ENCODE measurements at regions not wholly inside any gene's neighbourhood (a gene's known extent, or its start where the extent isn't known, plus 50 kb on each side); places are given as distances from the start of the nearest gene placed in this dataset.

DNA sequence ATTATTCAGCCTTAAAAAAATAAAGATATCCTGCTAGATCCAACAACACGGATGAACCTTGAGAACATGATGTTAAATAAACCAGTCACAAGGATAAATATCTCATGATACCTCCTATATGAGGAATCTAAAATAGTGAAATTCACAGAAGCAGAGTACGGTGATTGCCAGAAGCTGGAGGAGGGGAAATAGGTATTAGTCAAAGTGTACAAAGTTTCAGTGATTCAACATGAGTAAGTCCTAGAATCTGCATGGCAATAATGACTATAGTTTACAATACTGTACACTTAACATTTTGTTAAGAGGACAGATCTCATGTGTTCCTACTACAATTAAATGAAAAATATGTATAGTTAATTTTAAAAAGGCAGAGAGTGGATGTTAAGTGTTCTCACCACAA is 206.6 kb upstream of the SLC10A2 start:
- DNase-seq (ENCODE audit: low spot score) = no peak

DNA sequence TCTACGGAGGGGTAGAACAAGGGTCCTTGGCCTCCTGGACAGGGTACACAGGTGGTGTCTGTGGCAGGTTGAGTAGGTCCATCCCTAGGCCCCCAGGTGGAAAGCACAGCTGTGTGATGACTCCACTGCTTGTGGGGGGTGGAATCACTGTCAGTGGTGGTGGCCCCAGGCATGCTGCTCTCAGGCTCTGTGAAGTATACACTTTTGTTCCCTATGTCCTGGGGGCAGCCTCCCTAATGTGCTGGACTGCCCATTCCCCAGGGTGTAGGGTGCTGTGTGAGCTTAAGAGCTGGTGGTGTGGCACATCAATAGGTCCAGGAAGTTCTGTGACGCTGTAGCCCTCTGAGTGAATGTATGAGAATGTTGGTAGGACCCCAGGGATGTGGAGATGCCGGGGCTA is 197.2 kb upstream of the SLC10A2 start:
- DNase-seq (ENCODE audit: low spot score) = no peak

DNA sequence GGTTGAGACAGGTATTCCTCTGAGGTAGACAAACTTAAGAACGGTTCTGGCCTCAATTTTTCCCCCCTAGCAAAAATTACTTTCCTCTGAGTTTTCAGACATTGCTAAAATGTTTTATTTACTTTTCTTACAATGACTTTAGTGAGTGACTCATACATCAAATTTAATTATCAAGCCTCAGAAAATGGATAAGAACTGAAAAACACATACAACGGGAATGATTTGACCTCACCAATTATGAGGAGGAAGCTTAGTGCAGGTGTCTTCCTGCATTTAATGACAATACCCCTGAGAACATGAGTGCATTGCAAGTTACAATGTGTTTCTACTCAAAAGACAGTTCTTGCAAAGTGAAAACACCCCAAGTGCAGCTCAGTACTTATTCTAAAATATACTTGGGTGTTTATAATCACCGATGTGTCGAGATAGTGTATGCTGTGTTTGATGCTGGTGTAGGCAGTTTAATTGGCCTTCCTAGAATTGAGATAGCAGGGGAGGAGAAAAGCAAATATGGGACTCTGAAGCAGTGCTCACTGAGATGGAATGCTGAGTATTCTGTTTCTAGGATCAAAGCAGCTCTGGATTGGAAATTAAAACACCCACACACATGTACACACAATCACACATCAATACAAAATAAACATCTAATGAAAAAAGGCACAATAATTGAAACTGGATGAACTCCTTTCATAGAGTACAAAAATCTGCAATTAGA is 189.5 kb upstream of the SLC10A2 start:
- DNase-seq (ENCODE audit: low spot score) = no peak

DNA sequence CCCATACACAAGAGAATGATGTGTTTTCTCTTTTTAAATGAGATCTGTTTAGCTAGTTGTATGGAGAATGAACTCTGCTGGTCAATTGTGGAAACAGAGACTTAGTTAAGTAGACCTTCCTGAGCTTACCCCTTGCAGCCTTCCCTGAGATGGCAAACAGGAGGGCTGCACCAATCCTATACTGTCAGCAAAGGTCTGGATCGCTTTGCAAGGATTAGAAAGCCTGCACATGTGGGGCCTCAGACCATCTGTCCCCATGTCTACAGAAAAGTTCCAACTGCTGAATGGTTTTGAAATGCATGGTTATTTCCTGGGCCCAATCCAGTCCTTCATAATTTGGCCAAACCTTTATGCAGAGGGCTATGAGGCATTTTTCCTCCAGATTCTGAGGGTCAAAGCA is 183.9 kb upstream of the SLC10A2 start:
- no peak for DNase-seq (ENCODE audit: low spot score)

DNA sequence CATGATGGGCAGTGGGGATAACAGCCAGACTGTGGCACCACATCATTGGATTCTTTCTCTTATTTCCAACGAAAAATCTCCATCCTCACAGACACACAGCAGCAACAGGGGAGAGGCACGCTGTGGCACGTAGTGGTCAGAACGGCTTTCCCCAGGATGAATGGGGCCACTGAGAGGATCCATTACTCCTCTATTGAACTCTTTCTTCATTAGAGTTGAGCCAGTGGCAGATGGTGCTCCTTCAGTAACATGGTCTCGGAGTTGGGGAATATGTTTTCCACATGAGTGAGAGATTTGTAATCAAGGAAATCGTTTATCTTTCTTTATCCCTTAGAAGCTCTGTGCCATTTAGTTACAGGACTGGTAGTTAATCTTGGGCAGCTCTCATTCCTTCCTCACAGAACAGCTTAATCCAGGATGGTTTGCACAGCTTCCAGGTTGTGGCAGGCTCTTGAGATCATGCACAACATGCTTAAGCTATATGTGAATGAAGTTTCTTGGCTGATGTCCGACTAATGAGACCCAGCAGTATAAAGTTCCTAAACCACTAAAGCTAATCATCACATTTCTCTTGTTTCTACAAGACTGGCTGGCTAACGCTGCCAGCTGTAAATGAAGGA is 180.5 kb upstream of the SLC10A2 start:
- DNase-seq (ENCODE audit: low spot score) = no peak

DNA sequence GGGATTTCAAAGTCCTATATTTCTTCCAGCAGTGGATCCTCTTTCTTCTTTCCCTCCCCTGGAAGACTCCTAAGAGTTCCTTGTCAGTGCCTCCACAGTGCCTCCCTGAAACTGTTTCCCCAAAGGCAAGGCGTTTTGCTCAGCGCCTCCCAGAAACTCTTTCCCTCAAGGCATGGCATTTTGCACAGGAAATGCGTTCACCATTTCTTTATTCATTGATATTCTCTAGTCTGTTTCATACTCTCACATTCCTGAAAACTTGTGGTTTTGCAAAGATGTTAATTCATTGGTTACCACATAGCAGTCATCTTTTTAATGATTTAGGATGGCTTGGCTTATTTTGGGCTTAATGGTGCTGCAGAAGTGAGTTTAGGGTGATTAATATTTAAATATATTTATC is 177.3 kb upstream of the SLC10A2 start:
- no peak for DNase-seq (ENCODE audit: low spot score)

DNA sequence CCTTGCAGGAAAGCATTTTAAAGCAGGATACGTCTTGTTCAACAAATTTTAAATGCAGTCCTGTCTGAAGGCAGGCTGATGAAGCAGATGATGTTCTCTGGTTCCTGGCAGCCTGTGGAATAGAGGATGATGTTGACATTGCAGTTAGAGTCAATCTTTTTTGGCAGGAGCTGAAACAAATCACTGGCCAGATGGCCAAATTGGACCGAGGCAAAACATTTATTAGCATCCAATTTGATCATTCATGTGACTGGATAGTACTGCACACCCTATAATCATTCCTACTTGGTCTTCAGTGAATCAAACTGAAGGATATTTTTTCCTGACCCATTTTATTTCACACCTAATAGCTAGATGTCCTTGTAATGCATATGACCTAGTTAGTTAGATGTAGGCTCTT is 172.2 kb upstream of the SLC10A2 start:
- DNase-seq (ENCODE audit: low spot score) = no peak

DNA sequence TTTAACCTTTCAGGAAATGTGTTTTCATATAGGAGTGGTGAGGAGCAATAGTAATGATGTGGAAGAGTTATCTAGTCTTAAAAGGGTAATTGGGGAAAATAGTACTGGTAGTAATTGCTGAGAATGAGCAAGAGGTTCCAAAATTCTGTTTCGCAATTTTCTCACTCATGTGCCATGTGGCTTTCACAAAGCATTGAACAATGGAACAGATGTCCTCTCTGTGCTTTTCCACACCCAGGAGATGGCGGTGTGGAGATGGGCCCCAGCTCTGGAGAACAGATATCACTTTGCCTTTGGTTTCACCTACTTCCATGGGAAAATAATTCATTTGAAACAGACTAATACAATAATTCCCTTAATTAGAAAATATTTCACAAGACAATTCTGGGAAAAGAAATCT is 170.0 kb upstream of the SLC10A2 start:
- no peak for DNase-seq (ENCODE audit: low spot score)

DNA sequence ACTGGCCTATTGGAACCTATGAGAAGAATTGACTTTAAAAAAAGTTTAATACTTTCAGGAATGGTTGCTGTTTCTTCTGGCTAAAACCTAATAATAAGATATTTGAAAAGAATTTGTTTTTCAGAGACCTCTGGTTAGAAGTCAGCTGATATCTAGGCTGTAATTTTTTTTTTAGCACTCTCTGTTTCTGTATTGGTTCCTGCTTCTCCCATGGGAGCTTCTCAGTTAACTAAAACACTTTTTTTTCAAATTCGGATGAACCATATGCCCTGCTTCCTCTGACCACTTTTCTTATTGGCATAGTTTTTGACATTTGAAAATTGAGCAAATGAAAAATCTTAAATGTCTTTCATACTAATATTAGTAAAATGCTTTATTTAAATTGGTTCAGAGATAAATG is 163.5 kb upstream of the SLC10A2 start:
- DNase-seq (ENCODE audit: low spot score) = no peak

DNA sequence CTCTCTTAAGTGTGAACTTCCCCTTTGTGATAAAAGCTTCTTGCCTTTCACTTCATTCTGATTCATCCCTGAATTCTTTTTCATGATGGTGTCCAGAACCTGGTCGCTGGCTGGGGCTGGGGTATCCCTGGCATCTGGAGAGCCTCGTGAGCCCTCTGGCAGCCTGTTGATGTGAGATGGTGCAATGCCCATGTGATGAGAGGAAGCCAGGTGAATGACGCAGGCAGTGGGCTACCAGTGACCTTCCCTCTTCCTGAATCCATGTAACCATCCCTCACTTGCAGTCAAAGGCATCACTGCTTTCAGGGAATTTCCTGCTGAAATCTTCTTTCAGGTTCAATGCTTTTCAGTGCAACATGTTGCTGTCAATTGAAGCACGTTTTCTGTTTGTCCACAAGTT is 158.6 kb upstream of the SLC10A2 start:
- DNase-seq (ENCODE audit: low spot score) = no peak

DNA sequence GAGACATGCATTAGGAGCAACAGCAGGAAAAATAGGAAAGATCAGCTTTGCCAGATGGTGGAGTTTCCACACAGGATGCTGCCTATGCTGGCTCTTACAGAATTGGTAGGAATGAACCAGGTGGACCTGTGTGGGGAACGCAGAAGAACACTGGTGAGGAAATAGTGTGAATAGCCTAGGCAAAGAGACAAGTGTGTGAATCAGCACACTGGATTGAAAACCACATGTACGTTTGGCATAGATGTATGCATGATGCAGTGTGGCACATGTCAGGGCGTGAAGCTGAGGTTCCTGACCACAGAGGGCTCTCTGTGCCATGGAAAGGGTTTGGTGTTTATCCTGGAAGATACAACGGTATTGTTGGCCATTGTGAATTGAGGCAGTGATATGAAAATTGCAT is 156.5 kb upstream of the SLC10A2 start:
- no peak for DNase-seq (ENCODE audit: low spot score)

DNA sequence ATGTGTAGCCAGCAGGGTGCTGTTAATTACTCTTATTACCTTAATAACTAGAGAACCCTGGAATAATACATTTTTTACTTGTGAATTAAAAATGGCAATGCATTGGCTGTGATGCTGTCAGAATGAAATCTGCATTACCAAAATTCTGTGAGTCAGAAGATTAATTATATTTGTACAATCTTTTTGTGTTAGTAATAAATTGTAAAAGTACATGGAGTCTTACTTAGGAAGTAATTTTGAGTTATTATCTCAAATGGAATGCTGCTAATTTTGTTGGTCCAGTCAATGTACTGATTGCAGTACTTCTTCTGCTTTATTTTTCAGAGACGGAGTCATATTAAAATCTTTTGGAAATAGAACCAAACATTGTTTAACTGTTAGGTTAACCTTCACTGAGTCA is 152.0 kb upstream of the SLC10A2 start:
- DNase-seq (ENCODE audit: low spot score) = no peak

DNA sequence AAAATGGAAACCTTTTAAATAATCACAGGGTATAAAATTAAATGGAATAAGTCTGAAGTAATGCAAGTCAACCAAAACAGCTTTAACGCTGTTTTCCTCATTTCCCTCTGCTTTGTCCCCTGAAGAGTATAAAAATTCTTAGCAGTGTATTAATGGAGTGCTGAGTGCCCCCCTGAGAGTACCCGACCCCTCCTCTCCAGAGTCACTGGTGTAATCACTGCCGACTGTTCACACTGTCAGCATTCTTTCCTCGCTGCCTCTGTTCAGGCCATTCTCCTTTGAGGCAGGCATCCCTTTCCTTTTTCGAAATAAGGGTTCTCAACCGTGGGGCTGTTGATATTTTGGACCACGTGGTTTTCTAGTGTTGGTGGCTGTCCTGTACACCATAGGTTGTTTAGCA is 146.9 kb upstream of the SLC10A2 start:
- no peak for DNase-seq (ENCODE audit: low spot score)

DNA sequence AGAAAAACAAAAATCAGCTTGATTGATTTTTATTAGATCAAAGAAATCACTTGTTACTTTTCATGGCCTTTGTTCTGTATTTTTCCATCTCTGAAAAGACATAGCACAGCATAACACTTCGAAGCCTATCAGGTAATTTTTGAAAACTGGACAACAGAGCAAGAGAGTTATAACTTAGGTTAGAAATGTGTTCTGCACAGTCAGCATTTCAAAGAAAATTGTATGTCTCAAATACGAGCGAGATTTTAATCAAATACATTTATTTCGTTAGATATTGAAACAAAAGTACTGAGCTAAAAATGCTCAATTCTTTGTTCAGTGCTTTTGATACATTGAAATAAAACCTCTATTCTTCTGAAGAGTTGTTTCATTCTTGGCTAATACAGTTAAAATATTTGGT is 144.1 kb upstream of the SLC10A2 start:
- no peak for DNase-seq (ENCODE audit: low spot score)

DNA sequence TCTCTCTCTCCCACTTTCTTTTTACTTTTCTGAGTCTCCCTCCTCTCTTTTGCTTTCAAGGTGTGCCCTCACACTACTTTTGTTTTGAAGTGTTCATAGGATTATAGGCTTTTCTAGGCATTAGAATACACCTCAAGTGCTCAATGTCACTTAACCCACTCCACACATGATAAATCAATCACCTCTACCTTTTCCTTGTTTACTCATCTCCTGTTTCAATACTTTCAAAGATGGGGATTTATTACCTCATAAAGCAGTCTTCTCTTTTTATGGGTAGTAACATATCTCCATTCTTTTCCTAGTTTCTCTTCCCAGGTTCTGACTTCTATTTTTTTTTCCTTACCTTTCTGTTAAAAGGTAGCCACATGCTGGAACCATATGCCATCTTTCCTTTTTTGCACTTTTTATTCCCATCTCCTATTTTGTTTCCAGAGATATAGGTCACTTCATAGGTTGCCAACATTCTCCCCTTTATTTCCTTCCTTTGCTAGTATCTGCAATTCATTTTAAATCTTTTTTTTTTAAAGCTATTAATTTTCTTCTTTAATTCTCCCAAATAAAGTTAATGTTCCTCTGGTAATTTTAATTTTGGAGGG is 137.6 kb upstream of the SLC10A2 start:
- DNase-seq (ENCODE audit: low spot score) = no peak

DNA sequence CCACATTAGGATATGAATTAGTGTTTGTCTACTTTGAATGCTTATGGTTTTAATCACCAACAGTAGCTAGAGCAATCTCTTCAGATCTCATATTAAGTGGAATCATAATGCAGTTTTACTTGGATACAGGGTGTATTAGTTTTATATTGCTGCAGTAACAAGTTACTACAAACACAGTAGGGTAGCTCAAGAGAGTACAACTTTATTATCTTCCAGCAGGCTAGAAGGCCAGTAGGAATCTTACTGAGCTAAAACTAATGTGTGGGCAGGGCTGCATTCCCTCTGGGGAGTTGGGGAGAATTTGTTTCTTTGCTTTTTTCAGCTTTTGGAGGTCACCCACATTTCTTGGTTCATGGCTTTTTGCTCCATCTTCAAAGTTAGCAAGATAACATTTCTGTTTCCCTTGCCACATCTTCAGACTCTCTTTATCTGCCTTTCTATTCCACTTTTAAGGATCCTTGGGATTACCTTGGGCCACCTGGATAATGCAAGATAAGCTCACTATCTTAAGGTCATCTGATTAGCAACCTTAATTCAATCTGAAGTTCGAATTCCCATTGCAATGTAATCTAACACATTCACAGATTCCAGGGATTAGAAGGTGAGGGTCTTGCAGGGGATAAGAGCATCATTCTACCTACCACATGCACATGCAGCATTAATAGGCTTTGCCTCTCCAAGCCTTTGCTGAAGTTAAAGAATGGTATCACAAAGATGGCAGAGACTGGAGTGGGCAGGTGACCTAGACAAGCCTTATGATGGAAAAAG is 134.1 kb upstream of the SLC10A2 start:
- DNase-seq (ENCODE audit: low spot score) = no peak

DNA sequence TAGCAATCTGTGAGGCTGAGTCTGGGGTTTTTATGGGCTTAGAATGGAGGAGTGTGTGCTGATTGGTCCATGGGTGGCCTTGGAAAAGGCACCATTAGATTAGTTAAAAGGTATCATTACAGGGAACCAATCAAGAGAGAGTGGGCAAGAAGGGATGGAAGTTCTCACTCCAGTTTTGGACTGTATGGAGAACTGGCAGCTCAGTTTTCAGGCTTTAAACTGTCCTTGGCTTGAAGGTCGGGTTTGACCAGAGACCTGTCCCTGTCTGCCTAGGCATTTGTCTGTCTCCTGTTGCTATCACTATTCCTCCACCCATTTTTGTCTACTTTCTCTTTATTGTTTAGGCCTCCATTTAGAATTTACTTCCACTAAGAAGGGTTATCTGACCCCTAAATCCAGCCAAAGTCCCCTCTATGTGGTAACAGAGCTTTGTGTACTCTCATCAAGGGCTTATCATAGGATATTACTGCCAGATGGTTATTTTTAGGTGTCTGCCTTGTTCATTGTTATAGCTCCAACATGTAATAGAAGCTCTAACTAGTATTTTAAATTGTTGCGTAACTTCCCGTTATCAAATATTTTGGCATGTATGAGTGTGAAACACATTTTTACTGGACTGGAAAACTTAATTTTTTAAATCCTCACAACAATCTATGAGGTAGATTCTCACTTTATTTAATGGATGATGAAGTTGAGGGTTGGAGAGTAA is 133.3 kb upstream of the SLC10A2 start:
- no peak for DNase-seq (ENCODE audit: low spot score)

DNA sequence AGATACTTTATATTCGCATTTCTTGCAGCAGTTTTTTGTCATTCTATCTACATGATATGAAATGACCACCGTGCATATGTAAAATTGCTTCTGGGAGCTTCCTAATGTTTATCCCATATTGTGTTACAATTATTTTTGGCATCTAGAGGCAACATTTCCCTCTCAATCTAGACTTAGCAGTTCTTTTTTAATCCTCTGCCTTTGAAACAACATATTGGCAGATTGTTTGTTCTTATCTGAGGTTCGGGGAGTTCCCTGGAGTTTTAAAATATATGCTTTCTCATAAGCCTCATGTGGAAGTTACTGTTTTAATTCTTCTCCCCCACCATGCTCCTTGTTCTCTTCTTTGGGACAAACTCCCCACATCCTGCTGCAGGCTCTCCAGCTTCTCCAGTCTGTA is 130.1 kb upstream of the SLC10A2 start:
- DNase-seq (ENCODE audit: low spot score) = no peak

DNA sequence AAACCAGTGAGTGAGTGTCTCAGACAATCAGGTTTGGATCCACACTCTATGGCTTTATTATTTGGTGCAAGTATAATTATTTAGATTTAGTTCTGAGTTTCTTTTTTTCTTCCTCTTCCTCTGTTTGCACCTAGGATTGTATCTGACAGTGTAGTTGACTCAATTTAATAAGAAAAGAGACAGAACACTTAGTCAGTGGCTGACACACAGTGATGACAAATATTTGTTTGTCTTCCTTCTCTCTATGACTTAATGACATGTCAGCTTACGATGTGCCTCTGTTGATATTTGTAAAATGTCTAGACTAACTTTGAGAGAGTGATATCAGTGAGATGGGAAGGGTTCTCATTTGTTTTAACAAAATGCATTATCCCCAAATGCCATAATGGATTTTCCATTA is 129.5 kb upstream of the SLC10A2 start:
- no peak for DNase-seq (ENCODE audit: low spot score)

DNA sequence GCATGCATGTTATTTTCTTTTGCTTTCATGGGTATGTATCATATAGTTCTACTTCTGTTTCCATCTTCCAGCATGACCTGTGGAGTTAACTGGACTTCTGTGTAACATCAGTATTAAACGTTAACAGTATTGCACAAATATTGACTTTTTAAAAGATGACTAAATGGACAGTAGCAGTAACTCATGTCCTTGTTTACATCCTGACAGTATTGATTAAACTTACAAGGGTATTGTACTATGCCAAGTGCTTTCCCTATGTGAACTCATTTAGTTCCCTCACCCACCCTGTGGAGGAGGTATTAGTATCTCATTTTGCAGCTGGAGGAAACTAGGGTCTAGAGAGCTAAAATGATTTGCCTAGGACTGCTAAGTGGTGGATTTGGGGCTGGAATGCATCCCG is 128.7 kb upstream of the SLC10A2 start:
- no peak for DNase-seq (ENCODE audit: low spot score)

DNA sequence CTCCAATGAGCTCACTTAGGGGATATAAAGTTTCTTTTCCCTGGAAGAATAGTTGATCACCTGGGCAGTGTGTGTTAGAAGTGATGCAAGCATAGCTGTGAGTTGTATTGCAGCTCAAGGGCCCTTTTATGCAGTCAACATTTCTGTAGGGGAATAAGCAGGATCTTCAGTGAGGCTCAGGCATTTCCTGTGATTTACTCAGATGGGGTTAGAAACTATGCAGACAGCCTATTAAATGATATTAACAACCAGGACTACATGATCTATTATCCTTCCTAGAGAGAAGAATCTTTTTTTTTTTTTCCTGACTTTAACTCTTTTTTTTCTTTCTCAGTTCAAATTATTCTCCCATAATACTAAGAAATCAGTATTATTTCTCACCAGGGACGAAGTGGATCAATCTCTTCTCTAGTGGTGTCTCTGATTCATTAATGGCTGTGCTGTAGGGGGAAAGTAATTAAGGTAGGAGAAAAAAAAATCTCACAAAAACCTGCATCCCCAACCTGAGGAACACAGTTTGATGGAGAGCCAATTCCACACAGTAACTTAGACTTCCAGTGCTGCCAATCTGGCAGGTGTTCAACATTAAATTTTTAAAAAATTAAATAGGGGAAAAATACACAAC is 126.4 kb upstream of the SLC10A2 start:
- no peak for DNase-seq (ENCODE audit: low spot score)

DNA sequence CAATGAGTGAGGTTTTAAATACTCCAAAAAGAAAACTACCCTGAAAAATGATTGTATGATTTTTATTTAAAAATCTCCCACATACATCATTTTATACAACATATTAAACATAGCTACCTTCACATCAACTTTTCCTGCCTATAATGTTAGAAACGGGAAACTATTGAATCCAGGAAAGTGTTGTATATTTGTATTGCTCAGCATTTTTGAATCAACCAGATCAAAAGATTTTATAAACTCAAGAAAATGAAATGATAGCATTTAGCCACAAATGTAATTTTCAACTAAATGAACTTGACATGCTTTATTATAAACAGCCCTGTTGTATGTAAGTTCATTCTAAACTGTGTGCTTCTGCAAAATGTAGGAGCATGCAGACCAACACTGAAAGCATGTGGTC is 124.6 kb upstream of the SLC10A2 start:
- no peak for DNase-seq (ENCODE audit: low spot score)
